Uterus (tissue), 2 donors: ENCODE measurements at regions not wholly inside any gene's neighbourhood (a gene's known extent, or its start where the extent isn't known, plus 50 kb on each side); places are given as distances from the start of the nearest gene placed in this dataset.

Experiments used
- CTCF ChIP-seq, 4 experiments: fragments of 200-600 bp in 2 of 4; fragments of 450-650 bp in 2 of 4; sonication (generic) in 2 of 4; IDR thresholded peaks; one replicate each; pipeline ENCODE4 v1.5.1; 2016 to 2019; ENCODE audit warnings: antibody characterized with exemption in 4 of 4, mild to moderate bottlenecking in 2 of 4, moderate library complexity in 1 of 4
- POLR2A ChIP-seq, 2 donors: fragments of 450-650 bp; IDR thresholded peaks; one replicate each; pipeline ENCODE4 v1.6.1; 2016; ENCODE audit warnings: antibody characterized with exemption in 2 of 2, mild to moderate bottlenecking in 1 of 2, moderate library complexity in 1 of 2

GRCh38 chr6:156337801-156338200 is 439.4 kb upstream of the ARID1B start:
- TF ChIP-seq CTCF (IDR thresholded peaks at IDR 0.05) (no peak), POLR2A (IDR thresholded peaks at IDR 0.05) (no peak)
